Upper lobe of left lung (tissue), 6 donors: ENCODE measurements at regions not wholly inside any gene's neighbourhood (a gene's known extent, or its start where the extent isn't known, plus 50 kb on each side); places are given as distances from the start of the nearest gene placed in this dataset.
"Not testable (repeated sequence)": the region's sequence is repeated elsewhere in the genome, so short reads cannot be mapped to it uniquely, and the experiment has no call there.

Experiments used
- ATAC-seq, 2 donors: fragments of 200-7000 bp; cut with Tn5 transposase; one replicate each; pipeline ENCODE4 v1.9.1; 2022; ENCODE audit warnings: mild to moderate bottlenecking in 2 of 2, moderate library complexity in 2 of 2; ENCODE audit not compliant: low FRiP score in 2 of 2
- DNase-seq, 2 donors: peaks; one replicate each; pipeline ENCODE4 v3.0.0-alpha.2; 2019 to 2020
- H3K27ac ChIP-seq, 4 donors: fragments of 200-600 bp; sonication (generic); one replicate each; pipeline ENCODE4 v1.5.1; 2016 to 2019
- H3K27me3 ChIP-seq, 4 donors: fragments of 200-600 bp; sonication (generic); one replicate each; pipeline ENCODE4 v1.5.1; 2017 to 2019
- H3K36me3 ChIP-seq, 4 donors: fragments of 200-600 bp; sonication (generic); one replicate each; pipeline ENCODE4 v1.5.1; 2016 to 2019
- H3K4me1 ChIP-seq, 4 donors: fragments of 200-600 bp; sonication (generic); one replicate each; pipeline ENCODE4 v1.5.1; 2018 to 2019
- H3K4me3 ChIP-seq, 4 donors: fragments of 200-600 bp; sonication (generic); one replicate each; pipeline ENCODE4 v1.5.1; 2017 to 2019; ENCODE audit warnings: mild to moderate bottlenecking in 2 of 4, moderate library complexity in 1 of 4
- H3K9me3 ChIP-seq, 4 donors: fragments of 200-600 bp; sonication (generic); one replicate each; pipeline ENCODE4 v1.5.1; 2018 to 2019
- CTCF ChIP-seq, 6 experiments: fragments of 450-650 bp in 4 of 6; fragments of 200-600 bp in 2 of 6; sonication (generic) in 2 of 6; IDR thresholded peaks; one replicate each; pipeline ENCODE4 v1.5.1; 2016 to 2019; ENCODE audit warnings: antibody characterized with exemption in 6 of 6
- EP300 ChIP-seq, 4 donors: sonication (generic); formaldehyde crosslinking; IDR thresholded peaks; one replicate each; pipeline ENCODE4 v1.5.1; 2017; ENCODE audit warnings: antibody characterized with exemption in 4 of 4, control low read depth in 2 of 4
- POLR2A ChIP-seq, 4 donors: fragments of 450-650 bp; IDR thresholded peaks; one replicate each; pipeline ENCODE4 v1.5.1; 2016 to 2017; ENCODE audit warnings: antibody characterized with exemption in 4 of 4, mild to moderate bottlenecking in 2 of 4
- POLR2AphosphoS5 ChIP-seq, 2 donors: sonication (generic); formaldehyde crosslinking; IDR thresholded peaks; one replicate each; pipeline ENCODE4 v1.5.1; 2017; ENCODE audit warnings: antibody characterized with exemption in 2 of 2
- WGBS, 2 donors: methylation state at CpG; one replicate each; pipeline ENCODE4 v1.1.5; 2017 to 2018; 5-methylcytosine and 5-hydroxymethylcytosine counted together
- donor health status: DM: no; HTN: no; CAD: no; lungs with moderate emphysema.
- donor health status: DM: no; HTN: yes; CAD: no; lungs with severe emphysema.

GRCh38 chr12:64552510-64552909, 57.8 kb upstream of the RASSF3 start:
- ATAC-seq, H3K4me3 ChIP-seq, H3K27me3 ChIP-seq, DNase-seq, H3K4me1 ChIP-seq, H3K9me3 ChIP-seq, H3K36me3 ChIP-seq, H3K27ac ChIP-seq: not testable (repeated sequence)
- WGBS, 2 donors: 85% methylated on average over 7 of the region's 7 CpGs

DNA sequence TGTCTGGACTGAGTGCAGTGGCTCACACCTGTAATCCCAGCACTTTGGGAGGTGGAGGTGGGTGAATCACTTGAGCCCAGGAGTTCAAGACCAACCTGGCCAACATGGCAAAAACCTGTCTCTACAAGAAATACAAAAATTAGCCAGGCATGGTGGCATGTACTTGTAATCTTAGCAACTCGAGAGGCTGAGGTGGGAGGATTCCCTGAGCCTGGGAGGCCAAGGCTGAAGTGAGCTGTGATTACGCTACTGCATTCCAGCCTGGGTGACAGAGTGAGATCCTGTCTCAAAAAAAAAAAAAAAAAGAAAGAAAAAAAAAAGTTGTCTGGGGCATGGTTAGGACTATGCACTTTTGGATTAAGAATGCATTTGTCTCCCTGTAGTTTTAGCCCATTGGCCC, 56.6 kb upstream of the RASSF3 start:
- not testable (repeated sequence) for DNase-seq, H3K4me3 ChIP-seq, ATAC-seq, H3K9me3 ChIP-seq, H3K27ac ChIP-seq, H3K4me1 ChIP-seq, H3K27me3 ChIP-seq, H3K36me3 ChIP-seq
- 90 to 94% methylated on average over 2 of the region's 2 CpGs for WGBS, 2 donors

GRCh38 chr12:64556231-64556630, 54.1 kb upstream of the RASSF3 start:
- 88 to 91% methylated on average over 1 to 4 of the region's 4 CpGs for WGBS, 2 donors
- H3K4me3 ChIP-seq: no peak overlapping the region
- ATAC-seq (no peak), DNase-seq (no peak)
- H3K27ac ChIP-seq: no peak overlapping the region
- TF ChIP-seq POLR2AphosphoS5 (IDR thresholded peaks at IDR 0.05) (no peak), CTCF (IDR thresholded peaks at IDR 0.05) (no peak), POLR2A (IDR thresholded peaks at IDR 0.05) (no peak), EP300 (IDR thresholded peaks at IDR 0.05) (no peak)
- H3K9me3 ChIP-seq: no peaks in the 10 kb centered on the region
- H3K27me3 ChIP-seq: no peaks in the 10 kb centered on the region
- no peaks in the 10 kb centered on the region for H3K4me1 ChIP-seq
- no peaks in the 10 kb centered on the region for H3K36me3 ChIP-seq

DNA sequence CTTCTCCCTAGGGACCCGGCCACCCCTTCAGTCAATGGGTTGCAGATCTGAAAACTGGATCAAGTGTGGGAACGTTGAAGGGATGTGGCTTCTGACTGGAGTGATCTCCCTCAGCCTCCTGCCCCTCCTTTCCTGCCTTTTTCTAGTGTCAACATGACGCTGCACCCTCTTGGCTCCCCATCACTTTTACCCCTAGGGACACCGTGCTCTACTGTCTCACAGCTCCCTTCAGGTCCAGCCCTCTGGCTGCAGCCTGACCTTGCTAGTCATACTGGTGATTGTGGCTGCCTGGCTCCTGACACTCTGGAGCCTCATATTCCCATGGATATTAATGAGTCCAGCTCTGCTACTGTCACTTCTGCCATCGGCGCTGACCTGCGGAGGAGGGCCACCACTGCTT, 51.5 kb upstream of the RASSF3 start:
- Histone ChIP-seq H3K4me3 (no peak overlapping the region), H3K36me3 (no peaks in the 10 kb centered on the region), H3K27me3 (no peaks in the 10 kb centered on the region), H3K27ac (no peak overlapping the region), H3K4me1 (no peaks in the 10 kb centered on the region), H3K9me3 (no peaks in the 10 kb centered on the region)
- DNase-seq (no peak), ATAC-seq (no peak)
- WGBS, 2 donors: 76 to 87% methylated on average over 7 of the region's 7 CpGs
- no peak for TF ChIP-seq POLR2AphosphoS5 (IDR thresholded peaks at IDR 0.05)
- no peak for TF ChIP-seq CTCF (IDR thresholded peaks at IDR 0.05)
- no peak for TF ChIP-seq POLR2A (IDR thresholded peaks at IDR 0.05)
- no peak for TF ChIP-seq EP300 (IDR thresholded peaks at IDR 0.05)

DNA sequence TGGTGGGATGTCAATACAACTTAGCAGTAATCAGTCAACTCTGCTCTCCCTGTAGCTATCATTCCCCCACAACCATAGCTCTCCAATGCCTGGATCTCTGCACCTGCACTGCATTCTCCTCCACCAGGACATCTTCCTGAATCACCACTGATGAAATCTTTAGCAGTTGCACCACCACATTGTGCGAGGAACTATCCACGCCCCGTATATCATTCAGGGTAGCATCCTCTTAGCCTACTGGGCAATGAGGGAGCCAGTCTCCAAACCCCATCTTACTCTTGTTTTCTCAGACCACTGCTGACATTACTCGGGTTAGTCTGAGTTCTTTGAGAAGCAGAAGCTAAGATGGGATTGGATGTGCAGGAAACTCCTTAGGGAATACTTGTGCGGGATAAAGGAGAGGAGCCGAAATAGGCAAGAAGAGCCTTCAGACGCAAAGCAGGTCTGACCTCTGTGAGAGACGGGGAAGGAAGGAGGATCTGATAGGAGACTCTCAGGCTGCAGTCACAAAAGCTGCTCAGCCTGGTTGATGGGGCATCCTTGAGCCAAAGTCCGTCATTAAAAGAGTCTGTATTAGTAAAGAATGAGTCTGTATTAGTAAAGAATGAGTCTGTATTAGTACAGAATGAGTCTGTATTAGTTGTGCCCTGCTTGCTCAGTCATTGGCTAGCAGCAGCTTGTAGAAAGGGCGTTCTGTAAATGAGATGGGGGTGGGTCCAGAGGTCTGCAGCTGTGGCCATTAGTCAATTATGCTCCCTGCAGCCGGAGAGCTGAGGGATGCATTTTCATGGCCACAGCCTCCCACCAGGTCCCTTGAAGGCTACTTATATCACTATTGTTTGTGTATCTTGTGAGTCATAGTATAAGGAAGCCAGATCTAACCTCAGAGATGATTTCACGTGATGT, 49.6 kb upstream of the RASSF3 start:
- ATAC-seq: peak in 1 of 2 donors; percentile 86
- no peak for TF ChIP-seq EP300 (IDR thresholded peaks at IDR 0.05)
- no peak for TF ChIP-seq CTCF (IDR thresholded peaks at IDR 0.05)
- TF ChIP-seq POLR2AphosphoS5 (IDR thresholded peaks at IDR 0.05): no peak
- TF ChIP-seq POLR2A (IDR thresholded peaks at IDR 0.05): no peak
- no peaks in the 10 kb centered on the region for H3K36me3 ChIP-seq
- no peak overlapping the region for H3K27ac ChIP-seq
- H3K27me3 ChIP-seq: no peaks in the 10 kb centered on the region
- 64 to 71% methylated on average over 12 of the region's 12 CpGs for WGBS, 2 donors
- no peaks in the 10 kb centered on the region for H3K4me1 ChIP-seq
- DNase-seq: no peak
- no peak overlapping the region for H3K4me3 ChIP-seq
- no peaks in the 10 kb centered on the region for H3K9me3 ChIP-seq
